Mesothelial cell of epicardium (in vitro differentiated cells): ENCODE measurements at regions not wholly inside any gene's neighbourhood (a gene's known extent, or its start where the extent isn't known, plus 50 kb on each side); places are given as distances from the start of the nearest gene placed in this dataset.

Source experiments
- DNase-seq, 2 experiments: peaks; one replicate each; pipeline ENCODE4 v3.0.0; 2021; ENCODE audit warnings: low spot score in 2 of 2; ENCODE audit not compliant: unreplicated experiment in 2 of 2
- H3K27ac Mint-ChIP-seq: 2 replicates; pipeline ENCODE4 v1.8.0; 2021; ENCODE audit warnings: mixed read lengths
- H3K27me3 Mint-ChIP-seq: 2 replicates; pipeline ENCODE4 v1.8.0; 2021; ENCODE audit warnings: low read depth, mixed read lengths
- H3K36me3 Mint-ChIP-seq: 2 replicates; pipeline ENCODE4 v1.8.0; 2021; ENCODE audit warnings: mixed read lengths
- H3K4me1 Mint-ChIP-seq: 2 replicates; pipeline ENCODE4 v1.8.0; 2021; ENCODE audit warnings: mixed read lengths
- H3K4me3 Mint-ChIP-seq: 2 replicates; pipeline ENCODE4 v1.8.0; 2021; ENCODE audit warnings: mild to moderate bottlenecking, moderate library complexity, mixed read lengths
- H3K9me3 Mint-ChIP-seq: 2 replicates; pipeline ENCODE4 v1.8.0; 2021; ENCODE audit warnings: mixed read lengths
- TF ChIP-seq, protein P1 (sequence below): fragments of 200-600 bp; sonication (generic); IDR thresholded peaks from one replicate; pipeline ENCODE4 v1.5.0; 2021; ENCODE audit warnings: antibody characterized with exemption; ENCODE audit not compliant: unreplicated experiment

DNA sequence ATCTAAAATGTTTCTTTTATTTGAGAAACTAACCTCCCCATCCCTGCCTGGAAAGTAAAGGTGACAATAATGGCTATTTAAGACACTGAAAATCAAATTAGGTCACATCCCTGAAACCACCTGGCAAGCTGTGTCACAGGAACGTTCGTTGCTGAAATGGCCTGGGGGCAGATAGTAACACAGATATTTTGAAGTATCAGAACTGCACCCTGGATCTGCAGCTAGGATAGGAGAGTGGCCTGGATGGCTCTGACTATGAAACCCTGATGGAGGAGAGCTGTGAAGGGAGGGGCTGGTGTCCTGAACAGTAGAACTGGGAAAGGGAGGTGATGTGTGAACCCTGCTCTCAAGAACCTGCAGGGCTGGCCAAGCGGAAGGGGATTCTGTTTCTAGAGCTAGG, 648.3 kb upstream of the CFAP20DC start:
- Mint-ChIP-seq H3K9me3 (peaks cover 7% of the 10 kb centered on the region), H3K27ac (no peak overlapping the region), H3K27me3 (peaks cover 6% of the 10 kb centered on the region), H3K36me3 (no peaks in the 10 kb centered on the region), H3K4me1 (no peaks in the 10 kb centered on the region), H3K4me3 (no peak overlapping the region)
- no peak for DNase-seq
- TF ChIP-seq, protein P1, sequence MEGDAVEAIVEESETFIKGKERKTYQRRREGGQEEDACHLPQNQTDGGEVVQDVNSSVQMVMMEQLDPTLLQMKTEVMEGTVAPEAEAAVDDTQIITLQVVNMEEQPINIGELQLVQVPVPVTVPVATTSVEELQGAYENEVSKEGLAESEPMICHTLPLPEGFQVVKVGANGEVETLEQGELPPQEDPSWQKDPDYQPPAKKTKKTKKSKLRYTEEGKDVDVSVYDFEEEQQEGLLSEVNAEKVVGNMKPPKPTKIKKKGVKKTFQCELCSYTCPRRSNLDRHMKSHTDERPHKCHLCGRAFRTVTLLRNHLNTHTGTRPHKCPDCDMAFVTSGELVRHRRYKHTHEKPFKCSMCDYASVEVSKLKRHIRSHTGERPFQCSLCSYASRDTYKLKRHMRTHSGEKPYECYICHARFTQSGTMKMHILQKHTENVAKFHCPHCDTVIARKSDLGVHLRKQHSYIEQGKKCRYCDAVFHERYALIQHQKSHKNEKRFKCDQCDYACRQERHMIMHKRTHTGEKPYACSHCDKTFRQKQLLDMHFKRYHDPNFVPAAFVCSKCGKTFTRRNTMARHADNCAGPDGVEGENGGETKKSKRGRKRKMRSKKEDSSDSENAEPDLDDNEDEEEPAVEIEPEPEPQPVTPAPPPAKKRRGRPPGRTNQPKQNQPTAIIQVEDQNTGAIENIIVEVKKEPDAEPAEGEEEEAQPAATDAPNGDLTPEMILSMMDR, result no peak

DNA sequence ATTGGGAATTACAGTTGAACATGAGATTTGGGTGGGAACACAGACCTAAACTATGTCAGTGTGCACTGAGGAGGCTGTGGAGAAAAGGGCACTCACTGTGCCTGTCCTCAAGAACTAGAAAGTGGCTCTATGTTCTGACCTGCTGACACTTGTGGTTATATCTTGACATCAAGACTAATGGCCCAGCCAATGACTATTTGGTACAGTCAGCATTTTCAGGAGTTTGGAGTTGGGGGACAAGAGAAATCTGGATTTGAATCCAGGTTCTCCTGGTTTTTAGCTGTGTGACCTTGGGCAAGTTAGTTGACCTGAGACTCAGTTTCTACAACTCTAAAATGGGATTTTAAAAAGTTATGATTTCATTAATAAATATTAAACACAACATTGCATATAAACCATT, 647.0 kb upstream of the CFAP20DC start:
- Mint-ChIP-seq H3K4me3 (no peak overlapping the region), H3K4me1 (no peaks in the 10 kb centered on the region), H3K36me3 (peaks cover 4% of the 10 kb centered on the region), H3K27ac (no peak overlapping the region), H3K27me3 (peaks cover 6% of the 10 kb centered on the region), H3K9me3 (peaks cover 17% of the 10 kb centered on the region)
- DNase-seq, result no peak
- TF ChIP-seq, protein P1, result no peak

DNA sequence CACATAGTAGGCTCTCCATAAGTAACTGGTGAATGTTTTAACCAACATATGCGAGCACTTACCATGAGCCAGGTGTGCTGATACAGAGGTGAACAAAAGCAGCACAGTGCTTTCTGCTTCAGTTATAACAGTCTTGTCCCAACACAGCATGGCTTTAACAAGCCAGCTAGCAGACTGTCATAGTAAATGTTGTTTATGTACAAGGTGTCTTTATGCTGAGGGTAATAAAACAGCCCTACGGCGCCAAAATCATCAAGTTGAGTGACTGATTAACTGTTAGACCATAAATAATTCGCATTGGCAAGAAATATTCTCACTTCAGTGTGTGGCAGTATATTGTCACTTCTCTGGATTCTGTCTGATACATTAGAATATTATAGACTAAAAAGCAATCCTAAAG, 646.0 kb upstream of the CFAP20DC start:
- H3K27me3 Mint-ChIP-seq, result peaks cover 6% of the 10 kb centered on the region
- peaks cover 17% of the 10 kb centered on the region for H3K9me3 Mint-ChIP-seq
- TF ChIP-seq, protein P1, result no peak
- H3K4me1 Mint-ChIP-seq, result no peaks in the 10 kb centered on the region
- no peak for DNase-seq
- no peak overlapping the region for H3K27ac Mint-ChIP-seq
- peaks cover 4% of the 10 kb centered on the region for H3K36me3 Mint-ChIP-seq
- no peak overlapping the region for H3K4me3 Mint-ChIP-seq

DNA sequence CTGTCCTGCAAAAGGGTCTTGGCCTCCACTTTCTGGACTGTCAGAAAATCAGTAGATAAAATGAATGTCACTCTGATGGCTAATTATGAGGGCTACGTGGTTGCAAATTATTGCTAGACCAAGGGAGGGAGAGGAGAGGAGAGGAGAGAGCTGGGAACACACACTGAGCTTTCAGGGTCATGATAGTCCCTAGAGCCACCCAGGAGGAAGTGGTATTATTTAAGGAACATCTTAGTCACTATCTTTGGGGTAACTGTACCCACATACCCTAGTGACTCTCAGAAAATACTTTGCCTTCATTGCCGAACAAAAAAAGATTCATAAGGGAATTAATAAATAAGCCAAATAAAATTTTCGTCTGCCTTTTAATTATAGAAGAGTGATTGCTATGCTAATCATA, 642.3 kb upstream of the CFAP20DC start:
- TF ChIP-seq, protein P1, result no peak
- Mint-ChIP-seq H3K36me3 (peaks cover 4% of the 10 kb centered on the region), H3K27me3 (peaks cover 8% of the 10 kb centered on the region), H3K4me1 (no peaks in the 10 kb centered on the region), H3K27ac (no peak overlapping the region), H3K9me3 (peaks cover 17% of the 10 kb centered on the region), H3K4me3 (no peak overlapping the region)
- no peak for DNase-seq

DNA sequence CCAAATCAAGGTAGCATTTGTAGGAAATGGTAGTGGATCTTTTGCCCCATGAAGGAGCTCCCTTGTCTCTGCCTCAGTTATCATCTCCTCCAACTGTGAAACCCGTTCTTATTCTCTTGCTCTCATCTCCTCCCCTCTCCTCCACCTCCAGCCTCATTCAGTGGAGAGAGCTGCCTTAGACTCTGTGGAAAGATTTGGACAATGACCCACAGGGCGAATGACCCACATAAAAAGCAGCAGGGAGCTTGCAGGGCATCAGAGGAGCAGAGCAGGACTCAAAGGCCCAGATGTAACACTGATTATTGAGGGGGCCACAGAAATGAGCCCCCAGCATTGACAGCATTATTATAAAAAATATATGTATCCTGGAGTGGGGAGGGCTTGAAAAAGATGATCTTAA, 641.1 kb upstream of the CFAP20DC start:
- peaks cover 10% of the 10 kb centered on the region for H3K9me3 Mint-ChIP-seq
- peaks cover 7% of the 10 kb centered on the region for H3K27me3 Mint-ChIP-seq
- H3K4me3 Mint-ChIP-seq, result no peak overlapping the region
- H3K36me3 Mint-ChIP-seq, result peaks cover 4% of the 10 kb centered on the region
- no peak overlapping the region for H3K27ac Mint-ChIP-seq
- no peak for DNase-seq
- H3K4me1 Mint-ChIP-seq, result no peaks in the 10 kb centered on the region
- TF ChIP-seq, protein P1, result no peak

DNA sequence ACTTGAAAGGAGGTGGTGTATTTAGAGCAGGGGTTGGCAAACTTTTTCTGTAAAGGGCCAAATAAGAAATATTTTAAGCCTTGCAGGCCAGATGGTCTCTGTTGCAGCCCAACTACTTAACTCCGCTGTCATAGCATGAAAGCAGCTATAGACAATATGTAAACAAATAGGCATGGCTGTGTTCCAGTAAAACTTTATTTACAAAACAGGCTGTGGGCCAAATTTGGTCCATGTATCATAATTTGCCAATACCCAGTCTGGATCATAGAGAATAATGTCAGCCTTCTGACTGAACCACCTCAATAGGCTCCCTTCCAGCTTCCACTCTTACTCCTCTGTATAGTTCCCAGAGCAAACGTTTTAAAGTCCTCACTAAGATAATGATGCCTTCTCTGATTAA, 638.8 kb upstream of the CFAP20DC start:
- TF ChIP-seq, protein P1, result no peak
- Mint-ChIP-seq H3K4me1 (no peaks in the 10 kb centered on the region), H3K36me3 (peaks cover 4% of the 10 kb centered on the region), H3K9me3 (peaks cover 10% of the 10 kb centered on the region), H3K27me3 (peaks cover 13% of the 10 kb centered on the region), H3K27ac (no peak overlapping the region), H3K4me3 (no peak overlapping the region)
- DNase-seq, result no peak
